ENCODE measurements at regions not wholly inside any gene's neighbourhood (a gene's known extent, or its start where the extent isn't known, plus 50 kb on each side); places are given as distances from the start of the nearest gene placed in this dataset.
"Not testable (repeated sequence)": the region's sequence is repeated elsewhere in the genome, so short reads cannot be mapped to it uniquely, and the experiment has no call there.

DNA sequence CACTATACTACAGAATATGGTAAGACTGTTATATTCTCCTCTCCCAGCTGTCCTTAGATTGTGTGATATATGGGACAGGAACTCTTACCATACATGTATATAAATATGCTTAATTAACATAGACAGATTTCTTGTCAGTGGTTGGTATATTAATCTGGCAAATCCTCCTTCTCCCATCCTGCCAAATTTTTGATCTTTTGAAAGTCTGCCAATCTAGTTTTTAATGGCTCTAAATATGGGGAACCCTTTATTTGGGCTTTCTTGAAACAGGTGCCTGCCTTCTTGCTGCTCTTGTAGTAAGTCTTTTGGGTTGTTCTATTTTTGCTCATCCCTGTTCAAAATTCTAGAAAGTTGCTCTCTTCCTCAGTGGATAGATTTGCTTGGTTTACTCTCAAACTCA is 63.5 kb downstream of the SPATA31D1 start:
- no peak for DNase-seq

DNA sequence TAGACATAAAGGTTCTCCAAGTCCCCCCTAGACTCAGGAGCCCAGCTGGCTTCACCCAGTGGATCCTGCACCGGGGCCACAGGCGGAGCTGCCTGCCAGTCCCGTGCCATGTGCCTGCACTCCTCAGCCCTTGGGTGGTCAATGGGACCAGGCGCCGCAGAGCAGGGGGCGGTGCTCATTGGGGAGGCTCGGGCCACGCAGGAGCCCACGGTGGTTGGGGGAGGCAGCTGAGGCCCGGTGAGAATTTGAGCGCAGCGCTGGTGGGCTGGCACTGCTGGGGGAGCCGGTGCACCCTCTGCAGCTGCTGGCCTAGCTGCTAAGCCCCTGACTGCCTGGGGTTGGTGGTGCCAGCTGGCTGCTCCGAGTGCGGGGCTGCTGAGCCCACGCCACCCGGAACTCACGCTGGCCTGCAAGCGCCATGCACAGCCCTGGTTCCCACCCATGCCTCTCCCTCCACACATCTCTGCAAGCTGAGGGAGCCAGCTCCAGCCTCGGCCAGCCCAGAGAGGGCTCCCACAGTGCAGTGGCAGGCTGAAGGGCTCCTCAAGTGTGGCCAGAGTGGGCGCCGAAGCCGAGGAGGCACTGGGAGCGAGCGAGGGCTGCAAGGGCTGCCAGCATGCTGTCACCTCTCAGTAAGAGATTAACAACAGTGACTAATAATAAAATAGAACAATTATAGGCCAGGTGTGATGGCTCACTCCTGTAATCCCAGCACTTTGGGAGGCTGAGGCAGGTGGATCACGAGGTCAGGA is 65.9 kb downstream of the SPATA31D1 start:
- DNase-seq = no peak

DNA sequence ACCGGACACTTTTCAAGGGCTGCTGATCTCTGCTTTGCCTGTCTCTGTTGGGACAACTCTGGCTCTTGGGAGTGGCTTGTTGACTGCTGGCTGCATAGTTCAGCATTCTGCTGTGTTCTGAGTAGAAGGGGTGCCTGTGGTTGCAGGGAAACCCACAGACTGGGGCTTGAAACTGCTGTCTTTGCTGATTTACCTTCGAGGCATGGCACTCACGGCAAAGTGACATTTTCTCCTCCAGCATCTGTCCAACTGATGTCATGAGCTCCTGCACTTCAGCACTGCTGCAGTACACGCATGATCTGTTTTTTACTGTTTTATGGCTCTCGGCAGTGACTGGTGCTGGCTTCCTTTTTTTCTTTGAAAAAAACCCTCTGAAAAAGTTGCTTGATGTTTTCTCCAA is 69.2 kb downstream of the SPATA31D1 start:
- DNase-seq = no peak

DNA sequence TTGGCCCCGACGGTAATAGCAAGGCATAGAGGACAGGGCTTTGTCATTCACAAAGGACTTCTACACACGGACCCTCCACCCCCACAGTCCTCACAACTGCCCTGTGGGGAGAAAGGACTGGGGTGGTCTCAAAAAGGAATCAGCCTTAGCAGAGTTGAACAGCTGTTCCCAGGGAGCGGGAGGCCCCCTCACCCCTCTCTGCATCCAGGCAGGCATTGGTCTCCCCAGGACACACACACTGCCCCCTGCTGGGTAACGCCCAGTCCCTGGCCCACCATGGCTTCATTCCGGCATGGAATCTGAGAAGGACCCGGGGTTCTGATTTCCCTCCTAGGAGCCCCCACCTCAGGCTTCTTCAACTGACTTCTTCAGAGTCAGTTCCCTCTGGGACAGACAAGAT is 73.2 kb downstream of the SPATA31D1 start:
- not testable (repeated sequence) for DNase-seq

DNA sequence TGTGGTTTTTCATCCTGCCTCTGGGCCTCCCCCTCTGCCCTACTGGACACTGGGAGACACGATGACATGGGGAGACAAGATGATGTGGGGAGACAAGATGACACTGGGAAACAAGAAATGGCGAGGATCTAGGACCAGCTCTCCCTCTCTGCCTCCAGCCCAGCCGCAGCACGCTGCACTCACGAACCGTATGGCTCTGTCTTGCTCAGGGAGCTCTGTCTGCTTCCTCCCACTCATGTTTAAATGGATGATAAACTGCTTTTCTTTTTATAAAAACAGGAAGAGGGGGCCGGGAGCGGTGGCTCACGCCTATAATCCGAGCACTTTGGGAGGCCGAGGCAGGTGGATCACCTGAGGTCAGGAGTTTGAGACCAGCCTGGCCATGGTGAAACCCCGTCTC is 73.7 kb downstream of the SPATA31D1 start:
- DNase-seq = no peak

DNA sequence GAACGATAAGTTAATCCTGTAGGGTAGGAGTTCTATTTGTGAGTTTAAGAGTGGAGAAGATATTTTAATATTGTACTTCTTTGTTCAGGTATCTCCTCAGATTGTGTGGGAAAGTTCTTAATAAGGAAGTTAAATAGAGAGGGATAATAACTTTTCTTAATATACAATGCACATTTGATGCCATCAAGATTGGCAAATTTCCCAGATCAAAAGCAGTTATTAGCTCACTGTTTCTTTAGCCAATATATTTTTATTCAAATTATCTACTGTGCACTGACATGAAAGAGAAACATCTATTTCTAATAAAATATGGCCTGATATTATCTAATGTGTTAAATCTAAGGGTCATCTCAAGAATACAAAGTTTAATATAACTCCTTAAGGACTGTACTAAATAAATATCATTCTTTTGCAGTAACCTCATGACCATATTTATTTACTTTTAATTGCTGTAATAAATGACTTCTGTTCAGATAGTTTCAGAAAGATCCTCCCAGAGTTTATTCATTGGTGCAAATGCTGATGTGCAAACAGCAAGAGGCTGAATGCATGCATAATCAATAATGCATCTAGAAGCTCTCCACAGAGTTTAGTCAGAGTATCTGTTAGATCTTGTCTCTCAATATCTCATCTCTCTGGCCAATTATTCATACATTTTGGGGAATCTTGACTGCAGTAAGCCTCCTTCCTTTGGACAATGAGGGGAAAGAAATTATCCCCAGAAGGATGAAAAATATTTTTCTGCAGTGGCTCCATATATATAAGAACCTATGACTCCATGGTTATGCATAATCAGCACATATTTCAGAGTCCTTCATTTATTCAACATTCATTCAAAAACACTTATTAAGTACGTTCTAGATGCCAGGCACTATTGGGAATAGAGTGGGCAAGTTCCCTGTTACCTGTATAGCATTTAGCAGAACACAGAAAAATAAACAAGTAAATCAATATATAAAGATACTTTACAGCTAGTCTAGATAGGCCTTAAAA is 85.3 kb downstream of the SPATA31D1 start:
- DNase-seq = no peak

DNA sequence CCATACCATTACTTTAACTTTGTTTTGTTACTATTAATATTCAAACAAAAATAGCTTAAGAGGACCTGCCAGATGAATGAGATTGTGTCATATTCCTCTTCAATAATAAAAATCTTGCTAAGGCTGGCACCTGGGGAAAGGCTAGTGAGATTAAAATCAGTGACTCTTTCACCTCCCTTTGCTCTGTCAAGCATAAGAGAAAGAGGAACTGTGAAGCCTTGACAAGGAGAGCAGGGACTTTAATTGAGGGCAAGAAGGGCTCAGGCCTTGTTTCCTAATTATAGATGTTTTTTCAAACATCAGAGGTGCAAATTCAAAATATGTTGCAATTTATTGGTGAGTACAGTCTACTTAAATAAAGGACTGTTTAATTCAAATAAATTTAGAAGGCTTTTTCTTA is 91.7 kb downstream of the SPATA31D1 start:
- no peak for DNase-seq

DNA sequence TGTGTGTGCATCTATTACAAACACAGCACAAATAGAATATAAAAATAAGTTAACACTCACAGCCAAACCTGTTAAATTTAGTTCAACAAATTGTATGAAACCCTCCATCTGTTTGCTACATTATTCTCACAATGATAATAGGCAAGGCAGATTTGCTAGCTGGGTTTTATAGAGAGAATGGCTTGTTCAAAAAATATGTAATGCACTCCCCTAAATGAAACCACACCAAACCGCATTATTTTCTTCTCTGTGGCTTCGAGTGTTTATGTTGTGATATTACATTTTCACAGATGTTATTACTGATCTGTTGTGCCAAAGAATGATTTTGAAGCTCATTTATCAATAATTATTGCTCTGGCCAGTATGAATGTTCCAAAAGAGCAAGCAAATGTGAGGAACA is 92.9 kb downstream of the SPATA31D1 start:
- no peak for DNase-seq

DNA sequence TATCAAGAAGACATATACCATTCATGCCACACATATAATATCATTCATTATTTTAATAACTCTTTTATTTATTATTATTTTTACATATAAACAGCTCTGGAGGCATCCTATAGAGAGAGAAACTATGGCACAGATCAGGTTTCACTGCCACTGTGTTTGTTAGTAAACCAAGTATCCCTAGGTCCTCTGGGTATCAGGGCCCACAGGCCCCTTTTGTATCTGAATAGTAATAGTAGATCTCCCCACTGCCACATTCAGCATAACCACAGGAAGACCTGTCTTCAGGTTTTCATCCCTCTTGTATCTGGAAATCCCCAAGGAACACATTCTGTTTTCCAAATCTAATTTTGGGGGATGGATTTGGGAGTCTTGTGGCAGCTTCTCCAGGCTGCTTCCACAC is 94.0 kb downstream of the SPATA31D1 start:
- no peak for DNase-seq

DNA sequence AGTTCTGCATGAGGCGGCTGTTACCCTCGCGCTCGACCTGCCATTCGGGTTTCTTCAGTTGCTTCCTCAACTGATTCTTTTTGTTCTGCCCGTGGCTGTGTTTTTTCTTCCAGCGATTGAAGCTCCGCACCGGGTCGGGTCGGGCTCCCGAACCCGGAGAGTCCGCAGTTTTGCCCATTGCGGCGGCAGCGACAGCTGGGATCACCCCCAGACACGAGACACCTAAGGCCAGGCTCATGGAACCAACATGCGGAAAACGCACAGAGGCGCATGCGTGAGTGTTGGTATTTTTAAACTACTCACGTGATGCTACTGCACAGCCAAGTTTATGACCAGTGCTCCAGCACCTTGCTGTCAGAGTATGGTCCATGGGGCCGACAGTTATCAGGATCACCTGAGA is 100.0 kb downstream of the SPATA31D1 start:
- no peak for DNase-seq

DNA sequence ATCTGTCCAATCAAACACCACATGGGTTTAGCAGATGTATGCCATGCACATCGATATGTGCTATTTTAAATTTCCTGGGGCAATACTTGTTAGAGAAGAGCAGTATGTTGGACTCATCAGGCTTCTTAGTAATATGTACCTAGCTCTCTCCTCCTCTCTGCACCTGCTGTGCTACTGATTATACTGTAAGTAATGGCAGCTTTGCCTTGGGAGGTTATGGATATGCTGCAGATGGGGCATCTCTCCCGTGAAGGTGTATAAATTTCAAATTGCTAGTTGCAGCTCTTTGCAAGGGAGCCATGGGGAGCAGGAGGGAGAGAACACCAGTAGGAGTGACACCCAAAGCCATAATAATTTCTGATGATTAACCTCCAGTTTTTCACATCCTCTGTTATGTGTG is 101.5 kb downstream of the SPATA31D1 start:
- no peak for DNase-seq

DNA sequence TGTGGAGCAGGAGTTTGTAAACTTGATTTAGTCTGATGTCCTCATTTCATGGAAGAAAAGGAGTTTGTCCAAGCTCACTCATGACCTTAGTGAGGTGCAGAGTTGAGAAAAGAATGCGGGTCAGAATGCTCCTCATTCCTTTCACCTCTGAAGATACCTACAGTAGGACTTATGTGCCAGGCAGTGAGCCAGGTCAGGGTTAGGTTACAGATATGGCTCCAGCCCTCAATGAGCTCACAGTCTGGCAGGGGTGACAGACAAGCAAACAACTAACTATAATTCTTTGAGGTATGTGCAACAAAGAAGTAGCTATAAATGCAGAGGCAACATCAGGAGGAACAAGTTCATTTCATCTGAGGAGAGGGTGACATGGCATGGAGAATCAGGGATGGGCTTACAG is 102.5 kb downstream of the SPATA31D1 start:
- no peak for DNase-seq

DNA sequence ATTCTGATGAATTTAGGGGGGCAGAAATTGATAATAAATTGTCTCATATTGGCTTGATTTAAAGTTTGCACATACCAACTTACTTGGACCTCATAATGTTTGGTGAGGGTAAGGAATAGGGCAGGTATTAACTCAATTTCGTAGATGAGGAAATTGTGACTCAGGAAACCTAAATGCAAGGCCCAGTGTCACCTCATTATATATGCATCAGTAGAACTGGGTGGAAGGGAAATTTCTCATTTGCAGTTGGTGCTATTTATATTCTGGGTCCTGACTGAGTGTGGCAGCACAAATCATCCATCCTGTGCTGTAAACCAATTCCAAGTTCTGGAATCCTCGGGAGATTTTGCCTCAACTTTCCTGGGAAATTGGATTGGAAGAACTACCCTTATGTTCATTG is 103.0 kb downstream of the SPATA31D1 start:
- DNase-seq = no peak

DNA sequence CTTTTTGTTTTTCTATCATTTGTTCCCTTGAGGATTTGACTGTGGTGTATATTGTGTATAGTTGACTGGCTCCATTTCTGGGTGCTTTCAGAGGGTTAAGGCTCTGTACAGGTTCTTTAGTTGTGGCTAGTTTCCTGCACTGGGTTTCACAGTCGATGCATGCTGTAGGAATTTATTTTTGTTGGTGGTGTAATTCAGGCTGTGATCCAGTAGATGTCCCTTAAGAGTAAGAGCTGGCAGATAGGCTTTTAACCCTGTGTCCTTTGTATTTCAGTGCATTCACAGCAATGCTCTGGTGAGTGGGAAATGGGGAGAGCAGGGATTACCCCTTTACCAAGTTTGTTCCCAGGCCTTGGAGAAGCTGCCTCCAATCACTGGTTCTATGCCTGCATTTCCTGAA is 112.9 kb downstream of the SPATA31D1 start:
- DNase-seq = no peak

DNA sequence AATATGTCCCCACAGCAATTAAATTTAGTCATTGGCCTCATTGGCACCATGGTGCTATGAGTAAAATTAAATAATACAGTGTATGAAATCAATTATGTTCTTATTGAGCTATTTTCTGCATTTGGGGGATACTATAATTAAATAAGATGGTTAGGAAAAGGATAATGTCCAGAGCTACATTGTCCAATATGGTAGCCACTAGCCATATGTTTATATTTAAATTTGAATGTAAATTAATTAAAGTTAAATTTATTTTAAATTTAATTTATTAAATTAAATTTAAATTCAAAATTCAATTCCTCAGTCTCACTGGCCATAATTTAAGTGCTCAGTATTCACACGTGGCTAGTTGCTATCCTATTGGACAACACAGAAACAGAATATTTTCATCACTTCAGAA is 115.7 kb downstream of the SPATA31D1 start:
- no peak for DNase-seq

DNA sequence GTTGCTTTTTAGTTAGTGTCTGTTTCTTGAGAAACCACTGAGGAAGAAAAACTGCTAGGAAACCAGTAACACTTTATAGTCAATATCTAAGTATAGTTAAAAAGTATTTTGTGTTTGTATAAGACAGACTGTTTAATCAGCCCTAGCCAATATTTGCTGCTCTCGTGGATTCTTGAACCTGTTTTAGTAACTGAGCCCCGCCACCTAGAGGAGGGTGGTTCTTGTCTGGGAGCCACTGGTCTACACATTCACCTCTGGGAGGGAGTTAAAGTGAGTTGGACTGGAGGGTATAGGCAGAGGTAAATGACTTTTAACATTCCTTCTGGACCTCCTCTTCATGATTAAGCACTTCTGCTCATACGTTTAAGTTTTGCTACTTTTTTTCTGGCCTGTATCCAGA is 117.2 kb downstream of the SPATA31D1 start:
- no peak for DNase-seq

DNA sequence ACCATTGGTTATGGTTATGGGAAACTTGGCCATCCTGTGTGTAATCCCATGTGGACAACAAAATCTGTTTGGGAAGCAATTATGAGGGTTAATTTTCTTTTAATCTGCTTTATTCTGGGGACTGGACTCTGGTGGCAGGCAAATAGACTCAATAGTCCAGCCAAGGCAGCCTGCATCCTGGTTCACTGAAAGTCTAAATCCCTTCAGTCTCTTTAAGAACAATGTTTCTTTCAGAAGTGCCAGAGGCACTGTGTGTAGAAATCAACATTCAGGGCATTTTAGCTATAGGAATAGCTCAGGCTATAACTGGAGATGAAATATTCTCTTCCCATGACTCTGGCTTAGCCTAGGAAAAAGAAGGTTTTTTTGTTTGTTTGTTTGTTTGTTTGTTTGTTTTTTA is 118.0 kb downstream of the SPATA31D1 start:
- DNase-seq = no peak

DNA sequence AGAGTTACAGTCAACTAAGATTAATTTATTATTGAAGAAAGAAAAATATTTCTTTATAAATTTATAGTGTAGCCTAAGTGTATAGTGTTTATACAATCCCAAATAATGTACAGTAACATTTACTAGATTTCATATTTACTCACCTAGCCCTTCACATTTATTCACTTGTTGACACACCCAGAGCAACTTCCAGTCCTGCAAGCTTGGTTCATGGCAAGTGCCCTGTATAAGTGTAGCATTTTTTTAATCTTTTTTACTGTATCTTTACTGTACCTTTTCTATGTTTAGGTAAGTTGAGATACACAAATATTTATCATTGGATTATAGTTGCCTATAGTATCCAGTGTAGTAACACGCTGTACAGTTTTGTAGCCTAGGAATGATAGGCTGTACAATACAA is 119.9 kb downstream of the SPATA31D1 start:
- no peak for DNase-seq

DNA sequence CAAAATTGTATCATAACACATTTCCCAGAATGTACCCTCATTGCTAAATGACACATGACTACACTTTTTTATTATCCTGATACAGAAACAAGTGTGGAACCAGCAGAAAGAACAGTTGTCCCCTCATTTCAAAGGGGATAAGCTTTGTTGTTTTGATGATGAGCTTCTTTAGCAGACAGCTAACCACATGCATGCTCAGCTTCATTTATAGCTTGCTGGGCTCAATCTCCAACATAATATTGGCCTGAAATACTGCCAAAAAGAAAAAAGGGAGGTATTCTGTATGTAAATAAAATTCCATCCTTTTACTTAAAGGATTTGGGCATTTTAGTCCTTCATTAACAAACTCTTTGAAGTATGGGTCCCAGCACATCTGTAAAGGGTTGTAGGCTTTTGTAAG is 120.4 kb downstream of the SPATA31D1 start:
- no peak for DNase-seq

DNA sequence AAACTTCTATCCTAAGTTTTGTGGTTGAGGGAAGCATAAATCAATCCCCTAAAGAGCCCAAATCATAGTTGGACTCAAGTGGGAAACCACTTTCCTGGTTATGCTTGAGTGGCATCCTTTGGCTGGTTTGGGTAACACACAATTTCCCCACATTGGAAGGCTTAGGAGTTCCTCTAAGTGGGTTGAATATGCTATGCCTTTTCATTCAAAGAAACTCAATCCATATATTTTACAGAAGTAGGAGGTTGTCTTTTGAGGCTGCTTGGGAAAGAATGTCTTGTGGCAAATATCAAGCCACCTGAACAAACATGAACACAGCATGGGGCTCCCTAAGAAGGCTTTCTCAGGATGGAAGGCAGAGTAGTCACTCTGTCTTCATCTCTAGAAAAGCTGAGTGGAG is 121.1 kb downstream of the SPATA31D1 start:
- DNase-seq = no peak

DNA sequence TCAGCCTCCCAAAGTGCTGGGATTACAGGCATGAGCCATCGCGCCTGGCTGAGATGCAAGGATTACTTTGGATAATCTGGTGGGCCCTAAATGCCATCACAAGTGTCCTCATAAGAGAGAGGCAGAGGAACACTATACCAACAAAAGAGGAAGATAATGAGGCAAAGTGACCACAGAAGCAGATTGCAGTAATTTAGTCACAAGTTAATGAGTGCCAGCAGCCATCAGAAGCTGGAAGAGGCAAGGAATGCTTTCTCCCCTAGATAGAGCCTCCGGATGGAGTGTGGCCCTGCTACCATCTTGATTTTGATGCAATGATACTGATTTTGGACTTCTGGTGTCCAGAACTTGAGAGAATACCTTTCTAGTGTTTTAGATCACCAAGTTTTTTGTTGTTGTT is 122.3 kb downstream of the SPATA31D1 start:
- DNase-seq = no peak

DNA sequence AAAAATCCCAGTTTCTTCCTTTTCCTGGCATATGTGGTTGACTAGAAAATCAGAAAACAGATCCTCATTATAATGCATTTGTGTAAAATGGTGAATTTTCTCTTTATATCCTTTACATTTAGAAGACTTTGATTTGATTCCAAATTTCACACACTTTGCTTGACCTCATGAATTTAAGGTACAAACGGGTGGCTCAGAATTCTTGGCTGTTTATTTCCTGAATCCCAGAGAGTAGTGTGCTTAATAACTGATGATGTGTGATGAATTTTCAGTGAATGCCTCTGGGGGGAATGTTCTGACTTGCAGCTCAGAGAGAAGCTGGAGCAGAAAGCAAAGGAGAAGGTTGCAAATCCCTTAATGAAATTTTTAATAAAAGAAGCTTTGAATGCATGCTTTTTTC is 126.8 kb downstream of the SPATA31D1 start:
- DNase-seq = no peak

DNA sequence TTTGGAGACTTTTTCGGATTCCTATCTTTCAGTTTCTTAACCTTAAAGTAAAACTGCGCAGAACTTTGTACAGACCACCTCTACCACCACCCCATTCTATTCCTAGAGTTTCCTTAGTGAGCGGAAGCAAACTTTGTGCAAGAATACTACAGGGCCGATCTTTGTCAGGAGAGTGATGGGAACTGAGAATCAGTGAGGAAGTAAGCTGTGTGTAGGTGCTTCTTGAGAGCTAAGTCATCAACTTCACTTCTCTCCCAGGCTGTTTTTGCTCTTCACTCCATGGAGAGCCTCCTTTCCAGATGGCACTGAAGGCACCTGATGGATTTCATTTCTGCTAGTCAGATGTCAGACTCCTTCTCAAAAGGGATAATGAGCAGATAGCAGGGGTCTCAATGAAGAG is 127.3 kb downstream of the SPATA31D1 start:
- DNase-seq = no peak

DNA sequence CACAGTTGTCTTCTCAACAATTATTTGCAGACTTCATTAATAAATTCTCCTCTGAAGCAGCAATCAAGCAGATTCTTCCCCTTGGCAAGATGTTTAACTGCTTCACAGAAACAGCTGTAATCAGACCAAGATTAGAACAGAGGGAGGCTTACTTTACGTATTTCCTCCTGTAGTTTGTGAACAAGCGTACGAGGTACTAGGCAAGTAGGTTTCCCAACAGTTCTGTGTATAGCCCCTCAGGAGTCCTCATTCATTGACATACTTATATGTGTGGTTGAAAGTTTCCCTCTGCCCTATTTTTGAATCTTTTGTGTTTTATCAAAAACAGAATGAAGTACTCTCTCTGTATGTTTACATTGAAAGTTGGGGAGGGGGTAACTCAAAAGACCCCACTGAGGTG is 128.0 kb downstream of the SPATA31D1 start:
- no peak for DNase-seq

All from CD4-positive, alpha-beta T cell treated with Interleukin-10 for 1 hour (primary cell).